ENCODE measurements at regions not wholly inside any gene's neighbourhood (a gene's known extent, or its start where the extent isn't known, plus 50 kb on each side); places are given as distances from the start of the nearest gene placed in this dataset.

DNA sequence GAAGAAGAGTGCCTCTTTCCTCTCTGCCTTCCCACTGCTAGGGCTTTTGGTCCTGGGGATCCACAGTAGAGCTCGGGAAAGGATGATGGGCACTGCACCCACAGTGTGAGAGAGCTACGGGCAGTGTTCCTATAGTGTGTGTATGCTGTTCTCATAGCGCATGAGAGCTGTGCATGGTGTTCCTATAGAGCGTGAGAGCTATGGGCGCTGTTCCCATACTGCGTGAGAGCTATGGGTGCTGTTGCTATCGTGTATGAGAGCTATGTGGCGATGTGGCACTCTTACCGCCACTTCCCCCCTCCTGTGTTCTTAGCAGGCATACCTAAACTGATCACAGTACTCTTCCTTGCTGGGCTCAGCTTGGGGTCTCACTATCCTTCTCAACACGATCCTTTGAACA is 213.5 kb downstream of the EDEM1 start:
- no peak for DNase-seq (ENCODE audit: low read depth)
- no peak overlapping the region for H3K4me3 ChIP-seq (ENCODE audit: low read length)
- TF ChIP-seq CTCF (conservative IDR thresholded peaks at IDR 0.05; ENCODE audit: low read depth, low read length), result no peak

DNA sequence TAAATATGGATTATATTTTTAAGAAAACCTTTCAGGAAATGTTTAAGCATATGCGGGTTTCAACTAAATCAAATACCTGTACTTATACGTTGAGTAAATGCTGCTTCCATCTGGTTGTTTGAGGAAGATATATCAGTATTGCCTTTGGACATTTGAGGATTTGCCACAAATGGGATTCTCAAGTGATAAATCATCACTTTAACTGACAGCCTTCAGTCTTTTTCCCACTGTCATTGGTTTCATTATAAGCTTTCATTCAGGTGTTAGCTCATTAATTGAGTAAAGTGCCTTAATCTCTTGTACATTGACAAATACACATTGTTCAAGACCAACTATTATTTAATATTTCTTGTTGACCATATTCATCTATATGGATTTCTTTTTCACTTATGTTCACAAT is 217.2 kb downstream of the EDEM1 start:
- no peak overlapping the region for H3K4me3 ChIP-seq (ENCODE audit: low read length)
- TF ChIP-seq CTCF (conservative IDR thresholded peaks at IDR 0.05; ENCODE audit: low read depth, low read length), result no peak
- no peak for DNase-seq (ENCODE audit: low read depth)

- no peak overlapping the region for H3K4me3 ChIP-seq (ENCODE audit: low read length)
- DNase-seq (ENCODE audit: low read depth), result no peak
- TF ChIP-seq CTCF (conservative IDR thresholded peaks at IDR 0.05; ENCODE audit: low read depth, low read length), result no peak
Measured at GRCh38 chr3:5411786-5412185, 224.3 kb downstream of the EDEM1 start.

DNA sequence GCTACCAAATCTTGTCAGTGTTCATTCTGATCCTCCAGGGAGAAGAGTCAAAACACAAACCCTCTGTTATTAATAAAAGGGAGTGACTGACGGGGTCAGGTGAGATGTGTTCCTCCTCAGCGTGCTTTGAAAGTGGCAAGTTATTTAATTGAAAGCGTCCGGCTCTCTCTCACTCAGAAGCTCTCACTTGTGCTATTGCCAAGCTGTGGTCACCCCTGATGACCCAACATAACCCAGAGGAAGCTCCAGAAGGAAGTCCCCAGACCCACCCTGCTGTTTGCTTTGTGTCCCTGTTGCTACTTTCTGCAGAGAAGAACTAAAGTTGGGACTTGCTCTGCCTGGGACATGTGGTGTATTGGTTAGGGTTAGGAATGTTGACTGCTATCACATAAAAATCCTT is 235.6 kb downstream of the EDEM1 start:
- no peak overlapping the region for H3K4me3 ChIP-seq (ENCODE audit: low read length)
- no peak for DNase-seq (ENCODE audit: low read depth)
- TF ChIP-seq CTCF (conservative IDR thresholded peaks at IDR 0.05; ENCODE audit: low read depth, low read length), result no peak

- DNase-seq (ENCODE audit: low read depth), result no peak
- no peak for TF ChIP-seq CTCF (conservative IDR thresholded peaks at IDR 0.05; ENCODE audit: low read depth, low read length)
- H3K4me3 ChIP-seq (ENCODE audit: low read length), result no peak overlapping the region
Measured at GRCh38 chr3:5423523-5423922, 236.0 kb downstream of the EDEM1 start.

DNA sequence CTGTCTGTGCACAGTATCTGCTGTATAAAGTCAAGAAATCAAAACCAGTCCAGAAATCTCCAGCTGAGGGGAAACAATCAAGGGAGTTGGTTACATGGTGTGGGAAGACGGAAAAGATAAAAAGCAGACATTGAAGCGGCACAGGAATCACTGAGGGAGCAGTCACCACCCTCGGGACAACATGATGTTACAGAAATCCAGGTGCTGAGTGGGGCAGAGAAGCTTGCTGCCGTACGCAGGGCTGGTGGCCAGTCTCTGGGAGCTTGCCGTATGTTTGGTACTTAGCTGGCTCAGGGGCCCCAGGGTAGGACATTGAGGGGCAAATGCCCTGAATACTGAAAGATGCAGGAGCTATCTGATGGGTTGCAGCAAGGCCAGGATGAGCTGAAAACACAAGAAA is 237.9 kb downstream of the EDEM1 start:
- no peak overlapping the region for H3K4me3 ChIP-seq (ENCODE audit: low read length)
- TF ChIP-seq CTCF (conservative IDR thresholded peaks at IDR 0.05; ENCODE audit: low read depth, low read length), result no peak
- DNase-seq (ENCODE audit: low read depth), result no peak

- DNase-seq (ENCODE audit: low read depth), result peak; percentile 38
- TF ChIP-seq CTCF (conservative IDR thresholded peaks at IDR 0.05; ENCODE audit: low read depth, low read length), result peak; percentile 95
- no peak overlapping the region for H3K4me3 ChIP-seq (ENCODE audit: low read length)
Measured at GRCh38 chr3:5426094-5426883, 238.8 kb downstream of the EDEM1 start.
